ENCODE measurements at regions not wholly inside any gene's neighbourhood (a gene's known extent, or its start where the extent isn't known, plus 50 kb on each side); places are given as distances from the start of the nearest gene placed in this dataset.

DNA sequence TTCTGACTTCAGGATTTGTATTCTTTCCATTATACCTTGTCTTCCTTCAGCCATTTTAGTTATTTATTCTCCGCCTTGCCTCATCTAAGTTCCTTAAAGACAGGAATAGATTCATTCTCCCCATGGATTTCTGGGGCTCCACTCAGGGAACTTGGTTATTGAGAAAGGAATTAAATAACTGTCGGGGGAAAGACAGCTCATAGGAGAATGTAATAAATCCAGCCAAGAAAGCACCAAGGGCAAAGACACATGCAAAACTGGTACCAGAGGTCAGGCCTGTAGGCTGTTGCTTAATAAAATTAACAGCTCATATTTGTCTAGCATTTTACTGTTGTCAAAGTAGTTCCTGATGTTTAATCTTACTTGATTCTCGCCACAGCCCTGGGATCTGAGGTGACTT lies 357.2 kb downstream of the TMEM38B start:
- DNase-seq, result no peak

DNA sequence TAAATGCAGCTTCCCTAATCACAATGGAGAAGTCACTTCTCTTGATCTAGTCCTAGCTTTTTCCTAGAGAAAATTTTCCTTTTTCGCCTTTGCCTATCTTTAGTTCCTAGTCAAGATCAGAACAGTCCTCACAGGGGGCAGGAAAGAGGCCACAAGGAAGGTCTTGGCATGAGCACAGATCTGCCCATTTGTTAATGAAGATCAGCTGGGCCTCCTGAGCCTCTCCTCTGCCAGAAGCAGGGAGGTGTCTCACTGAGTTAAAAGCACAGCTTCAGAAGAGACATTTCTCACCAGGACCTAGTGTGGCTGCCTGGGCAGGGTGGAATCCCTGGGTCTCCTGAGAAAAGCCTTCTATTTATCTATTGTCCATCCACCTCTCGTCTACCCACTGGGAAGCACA lies 357.8 kb downstream of the TMEM38B start:
- no peak for DNase-seq

DNA sequence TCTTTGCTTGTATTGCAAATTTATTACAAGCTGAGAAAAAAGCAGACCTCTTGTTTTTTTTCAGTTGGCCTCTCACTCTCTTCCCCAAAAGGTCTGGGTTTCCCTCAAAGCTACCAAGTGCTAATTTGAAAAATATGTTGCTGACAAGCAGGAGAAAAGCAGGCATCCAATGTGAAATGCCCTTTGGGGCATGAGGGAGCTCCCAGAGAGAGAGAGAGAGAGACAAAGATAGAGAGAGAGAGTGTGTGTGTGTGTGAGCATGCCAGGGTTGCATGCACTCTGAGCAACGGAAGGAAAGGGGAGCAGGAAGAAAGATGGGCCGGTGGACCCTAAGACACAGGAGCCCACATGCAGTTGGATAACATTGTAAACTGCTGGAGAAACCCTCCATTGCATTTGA lies 358.4 kb downstream of the TMEM38B start:
- no peak for DNase-seq

DNA sequence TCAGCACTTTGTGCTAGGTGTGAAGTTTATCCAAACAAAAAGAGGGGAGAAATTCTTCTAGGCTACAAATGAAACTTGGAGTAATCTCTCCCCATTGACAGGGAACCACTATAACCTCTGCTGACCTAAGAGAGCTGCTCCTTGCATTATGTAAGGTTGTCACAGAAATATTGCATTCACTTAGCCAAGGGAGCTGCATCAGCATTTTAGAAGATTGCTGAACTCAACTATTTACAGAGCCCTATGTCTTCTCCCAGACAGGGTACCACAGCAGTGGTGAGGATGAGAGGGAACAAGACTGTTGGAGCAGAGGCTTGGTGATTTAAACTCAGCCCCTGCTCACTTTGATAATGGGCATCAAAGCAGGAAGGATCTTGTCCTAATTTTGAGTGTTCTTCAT lies 362.0 kb downstream of the TMEM38B start:
- no peak for DNase-seq

DNA sequence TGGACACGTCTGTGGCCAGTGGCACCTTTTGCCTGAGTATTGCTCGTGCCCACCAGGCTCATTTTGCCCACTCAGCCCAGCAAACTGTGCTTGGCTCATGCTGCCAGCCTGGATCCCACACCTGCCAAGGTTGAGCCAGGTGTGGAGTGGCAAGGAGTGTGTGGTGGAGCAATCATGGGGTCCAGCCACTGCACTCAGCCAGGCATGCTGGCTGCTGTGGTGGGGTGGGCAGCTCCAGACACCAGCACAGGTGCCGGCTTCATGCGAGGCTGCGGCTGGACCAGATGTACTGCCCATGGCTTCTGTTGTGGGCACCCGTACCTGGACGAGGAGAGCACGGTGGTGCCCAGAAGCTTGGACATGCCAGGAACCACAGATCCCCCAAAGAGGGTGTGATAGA lies 364.1 kb downstream of the TMEM38B start:
- DNase-seq, result no peak

DNA sequence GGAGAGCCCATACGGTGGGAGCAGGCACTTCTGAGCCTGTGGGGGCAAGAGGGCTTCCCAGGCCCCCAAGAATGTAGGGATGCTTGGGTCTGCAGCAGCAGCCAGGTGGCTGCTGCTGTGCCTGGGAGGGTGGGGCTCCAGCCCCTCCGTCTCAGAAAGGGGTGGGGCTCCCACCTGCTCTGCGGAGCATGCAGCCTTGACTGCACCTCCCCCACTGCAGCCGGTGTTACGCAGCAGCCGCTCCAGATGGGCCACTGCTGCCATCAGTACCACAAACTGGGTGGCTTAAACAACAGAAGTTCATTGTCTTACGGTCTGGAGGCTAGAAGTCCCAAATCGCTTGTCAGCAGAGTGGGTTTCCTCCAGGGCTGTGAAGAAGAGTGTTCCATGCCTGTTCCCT lies 365.5 kb downstream of the TMEM38B start:
- DNase-seq, result no peak

DNA sequence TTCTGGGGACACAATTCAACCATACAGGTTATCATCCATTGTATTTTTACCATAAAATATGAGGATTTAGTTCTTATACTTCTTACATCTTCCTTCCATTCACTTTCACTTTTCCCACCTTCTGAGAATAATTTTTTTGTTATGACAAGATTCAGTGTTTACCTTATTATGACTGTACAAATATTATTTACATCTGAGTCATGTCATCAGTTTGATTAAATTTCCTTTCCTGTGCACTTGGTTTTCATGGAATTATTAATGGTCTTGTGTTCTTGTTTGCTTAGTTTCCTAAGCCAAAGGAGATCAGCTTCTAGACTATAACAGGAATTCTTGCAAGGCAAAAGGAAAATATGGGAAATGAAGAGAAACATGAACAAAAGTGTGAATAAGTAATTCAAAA lies 366.5 kb downstream of the TMEM38B start:
- DNase-seq, result no peak

DNA sequence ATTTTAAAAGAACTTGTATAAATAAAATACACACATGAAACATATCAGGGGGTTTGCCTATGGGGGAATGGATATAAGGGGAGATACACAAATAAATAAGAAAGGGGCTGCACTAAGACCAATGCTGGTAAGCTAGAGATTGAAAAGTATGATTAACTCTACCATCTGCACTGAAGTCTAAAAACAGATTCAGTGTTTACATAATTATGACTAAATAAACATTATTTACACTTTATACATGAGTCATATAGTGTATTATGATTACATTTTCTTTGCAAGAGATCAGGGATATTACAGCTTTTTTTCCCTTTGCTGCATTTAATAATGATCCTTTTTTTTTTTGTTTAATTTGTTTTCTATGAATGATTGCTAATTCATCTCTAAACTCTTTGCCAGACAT lies 367.9 kb downstream of the TMEM38B start:
- no peak for DNase-seq

DNA sequence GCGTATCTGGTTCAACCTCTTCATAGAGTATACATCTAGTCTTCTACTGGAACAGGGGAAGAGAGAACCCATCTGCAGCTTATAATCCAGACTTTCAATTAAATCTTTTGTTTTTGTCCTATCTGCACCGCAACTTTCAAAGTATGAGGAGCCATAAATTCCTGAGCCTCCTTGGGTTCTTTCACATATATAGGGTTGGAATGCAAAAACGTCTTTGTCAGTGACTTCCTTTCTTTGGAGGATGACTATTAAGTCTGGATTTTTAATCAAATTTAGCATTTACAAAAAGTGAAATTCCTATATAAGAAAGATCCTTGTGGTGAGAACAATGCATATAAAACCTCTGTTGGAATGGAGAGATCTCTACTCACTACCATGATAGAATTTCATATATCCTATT lies 370.8 kb downstream of the TMEM38B start:
- peak in 1 of 3 donors; percentile 18 for DNase-seq

DNA sequence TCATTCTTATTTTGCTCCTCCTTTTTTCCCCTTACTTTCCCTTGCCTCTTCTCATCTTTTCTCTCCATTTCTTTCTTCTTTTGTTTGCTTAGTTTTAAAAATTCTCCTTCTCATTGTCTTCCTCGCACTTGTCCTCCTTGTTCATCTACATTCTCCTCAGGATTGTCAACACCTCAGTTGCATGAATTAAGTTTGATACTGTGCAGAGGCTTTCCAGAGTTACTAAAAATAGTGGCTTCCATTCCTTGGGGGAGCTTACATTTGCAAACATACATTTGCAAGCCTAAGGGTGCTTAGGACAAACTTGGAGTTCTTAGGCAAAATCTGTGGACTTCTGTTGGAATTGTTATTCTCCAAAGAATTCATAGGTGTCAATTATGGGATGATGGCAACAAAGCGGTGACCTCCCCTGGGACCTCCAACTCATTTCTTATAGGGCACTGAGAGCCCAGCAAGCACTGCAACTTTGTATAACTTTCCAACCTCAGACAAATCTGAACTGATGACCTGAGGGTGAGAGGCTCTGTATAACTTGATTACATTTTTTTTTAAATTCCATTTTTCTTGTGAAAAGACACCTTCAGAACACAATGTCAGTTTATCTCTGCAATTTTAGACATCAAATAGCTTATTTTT lies 371.4 kb downstream of the TMEM38B start:
- DNase-seq, result no peak

DNA sequence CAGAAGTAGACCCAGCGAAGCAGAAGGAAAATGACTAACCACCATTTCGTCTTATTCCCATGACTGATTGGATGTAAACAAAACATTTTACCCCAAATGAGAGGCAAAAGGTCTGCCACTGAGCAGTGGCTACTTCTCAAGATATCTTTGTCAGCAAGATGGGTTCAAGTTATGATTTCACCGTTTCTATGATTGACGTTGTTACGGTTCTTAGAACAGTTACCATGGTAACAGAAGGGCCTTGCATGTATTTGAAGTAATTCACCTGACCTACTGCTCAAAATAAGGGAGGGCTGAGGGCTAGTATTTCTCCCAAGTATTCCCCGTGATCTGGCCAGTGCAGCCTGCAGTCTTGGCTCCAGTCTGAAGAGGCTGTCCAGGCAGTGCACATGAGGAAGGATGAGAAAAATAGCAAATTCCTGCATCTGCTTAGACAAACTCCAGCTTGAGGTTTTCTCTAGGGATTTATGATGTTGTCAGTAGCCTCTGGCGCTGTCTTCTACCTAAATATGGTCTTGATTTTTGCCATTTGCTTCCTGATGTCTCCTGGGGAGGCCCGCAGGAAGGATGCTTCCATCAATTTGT lies 372.7 kb downstream of the TMEM38B start:
- DNase-seq, result peak; percentile 11 to 49 (median 24)

DNA sequence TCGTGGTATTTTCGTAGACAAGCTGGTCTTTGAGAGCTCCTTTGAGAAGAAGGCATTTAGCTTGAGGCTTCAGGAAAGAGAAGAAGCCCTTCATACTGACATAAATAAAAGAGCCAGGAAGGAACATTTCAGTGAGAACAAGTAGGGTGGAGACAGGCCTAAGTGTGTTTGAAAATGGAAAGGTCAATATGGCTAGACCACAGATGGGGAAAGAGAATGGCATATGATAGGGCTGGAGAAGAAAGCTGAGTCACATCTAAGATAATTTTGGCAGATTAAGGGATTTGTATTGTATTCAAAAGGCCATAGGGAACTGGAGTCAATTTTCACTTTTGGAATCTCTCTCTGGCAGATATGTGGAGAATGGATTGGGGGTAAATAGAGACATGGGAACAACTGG lies 374.9 kb downstream of the TMEM38B start:
- peak in 1 of 3 donors; percentile 7 for DNase-seq

DNA sequence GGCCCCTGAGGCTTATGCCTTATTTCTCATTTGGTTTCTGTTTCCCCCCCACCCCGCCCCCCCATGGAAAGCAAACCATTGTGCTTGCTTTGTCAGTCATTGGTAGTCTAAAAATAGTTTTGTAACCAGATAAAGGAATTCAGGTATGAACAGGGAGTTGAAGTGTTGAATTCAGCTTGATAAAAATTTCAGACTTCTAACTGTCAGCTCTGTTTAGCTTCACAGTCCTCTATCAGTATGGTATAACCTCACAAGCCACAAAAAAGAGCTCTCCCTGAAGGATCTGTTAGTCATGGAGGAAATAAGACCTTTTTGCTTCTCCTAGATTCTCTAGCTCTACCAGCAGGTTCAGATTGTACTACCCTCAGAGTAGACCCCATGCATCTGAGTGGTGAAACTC lies 378.1 kb downstream of the TMEM38B start:
- DNase-seq, result no peak

DNA sequence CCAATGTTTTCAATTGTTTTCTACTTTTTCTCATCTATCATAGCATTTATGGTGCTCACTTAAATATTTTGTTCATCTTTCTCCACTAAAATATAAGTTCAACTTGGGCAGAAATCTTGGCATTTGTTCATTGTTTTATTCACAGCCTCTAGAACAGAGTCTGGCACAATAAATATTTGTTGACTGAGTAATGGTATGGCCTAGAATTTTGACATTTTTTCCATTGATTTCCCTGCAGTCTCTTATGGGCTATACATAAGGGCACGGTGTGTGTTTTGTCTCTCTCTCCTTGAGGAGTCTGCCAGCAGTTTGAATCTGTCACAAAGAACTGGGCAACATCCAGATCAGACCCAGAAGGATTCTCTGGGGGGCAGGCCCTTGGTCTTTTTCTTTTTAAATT lies 379.7 kb downstream of the TMEM38B start:
- no peak for DNase-seq

DNA sequence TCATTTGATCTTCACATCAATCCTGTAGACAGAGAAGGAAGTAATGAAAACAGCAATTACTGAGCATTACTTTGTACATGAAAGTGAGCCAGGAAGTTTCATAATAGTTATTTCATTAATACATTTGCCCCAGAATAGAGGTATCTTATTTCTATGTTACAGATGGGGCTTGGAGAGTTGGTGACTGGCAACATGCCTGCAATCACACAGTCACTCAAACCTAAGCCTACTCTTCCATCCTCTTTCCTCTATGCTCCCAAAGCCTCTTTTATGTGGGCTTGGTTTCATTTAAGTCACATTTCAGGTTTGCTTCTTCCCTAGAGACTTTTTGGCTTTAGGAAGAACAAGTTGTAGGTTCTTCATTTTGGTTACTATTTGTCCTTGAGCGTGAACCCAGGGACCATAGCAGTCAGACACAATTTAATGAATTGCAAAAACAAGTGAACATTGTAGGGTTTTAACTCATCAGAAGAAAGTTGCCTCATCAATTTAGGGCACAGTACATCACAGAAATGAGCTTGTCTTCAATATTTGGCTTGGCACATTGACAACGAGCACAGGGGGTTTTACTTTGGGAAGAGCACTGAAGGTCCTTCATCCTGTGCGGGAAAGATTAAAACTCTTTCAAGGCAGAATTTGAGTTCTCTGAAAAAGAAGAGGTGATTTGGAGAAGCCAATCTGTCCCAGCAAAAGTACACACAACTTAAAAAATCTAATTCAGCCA lies 381.1 kb downstream of the TMEM38B start:
- no peak for DNase-seq

DNA sequence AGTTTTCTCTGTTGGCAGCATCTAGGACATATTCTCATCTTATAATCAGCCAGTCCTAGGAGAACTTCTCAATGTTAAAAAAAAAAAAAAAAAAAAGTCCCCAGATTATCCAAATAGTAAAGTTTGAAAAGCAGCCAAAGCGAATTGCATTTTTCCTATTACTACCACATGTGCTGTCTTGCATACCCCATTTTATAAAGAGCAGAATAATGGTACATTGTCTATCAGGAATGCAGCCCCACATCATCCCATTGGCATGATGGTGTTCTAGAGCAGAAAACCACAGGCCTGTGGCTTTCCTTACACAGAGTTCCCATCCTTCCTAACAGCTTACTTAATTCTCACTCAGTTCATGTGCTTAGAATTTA lies 381.6 kb downstream of the TMEM38B start:
- peak; percentile 61 to 95 (median 82) for DNase-seq

DNA sequence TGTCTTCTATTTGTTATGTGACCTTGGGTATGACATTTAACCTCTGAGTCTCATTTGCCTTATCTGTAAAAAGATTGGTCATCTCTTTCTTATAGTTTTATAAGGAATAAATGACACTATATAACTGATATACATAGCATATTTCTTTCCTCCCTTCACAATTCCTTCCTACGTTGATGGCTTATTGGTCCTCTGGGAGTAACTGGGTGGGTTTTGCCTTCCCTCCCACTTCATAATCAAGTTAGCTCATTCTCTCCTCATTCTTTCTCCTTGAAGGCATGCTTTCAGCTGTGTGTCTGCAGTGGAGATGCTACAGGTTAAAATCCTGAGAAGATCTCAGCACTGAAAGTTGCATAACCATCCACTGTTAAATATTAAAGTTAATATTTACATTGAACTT lies 382.4 kb downstream of the TMEM38B start:
- peak in 1 of 3 donors; percentile 46 for DNase-seq

DNA sequence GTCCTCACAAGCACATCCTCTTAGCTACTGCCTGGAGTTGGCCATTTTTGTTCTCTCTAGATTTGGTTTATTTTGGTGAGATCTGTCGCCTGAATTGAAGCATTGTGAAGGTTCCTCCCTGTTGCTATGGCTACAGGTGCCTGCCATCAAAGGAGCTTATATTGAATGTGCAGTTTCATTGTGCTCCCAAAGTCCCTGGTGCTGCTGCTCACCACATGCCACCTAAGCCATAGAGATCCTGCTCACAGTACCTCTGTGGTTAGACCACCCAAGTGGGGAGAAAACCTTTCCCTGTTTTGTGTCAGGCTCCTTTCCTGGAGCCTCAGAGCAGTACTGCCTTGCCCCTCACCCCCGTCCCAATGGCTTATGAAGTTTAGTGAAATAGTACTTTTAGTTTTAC lies 383.4 kb downstream of the TMEM38B start:
- no peak for DNase-seq

DNA sequence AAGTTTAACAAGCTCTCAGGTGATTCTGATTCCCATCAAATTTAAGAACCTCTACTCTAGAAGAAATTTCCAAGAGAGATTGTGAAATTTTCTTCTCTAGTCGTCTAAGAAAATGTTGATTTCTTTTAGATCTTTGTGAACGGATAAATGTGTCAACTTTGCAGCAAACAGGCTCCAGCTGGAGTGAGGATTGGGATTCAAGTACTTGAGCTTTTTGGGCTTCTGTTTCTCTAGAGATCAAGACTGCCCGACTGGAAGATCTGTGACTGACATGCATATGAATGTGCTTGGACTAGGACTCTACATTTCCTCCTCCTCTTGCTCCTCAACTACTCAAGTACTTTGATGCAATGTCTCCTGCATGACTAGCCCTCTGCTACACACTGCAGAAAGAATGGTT lies 388.3 kb downstream of the TMEM38B start:
- no peak for DNase-seq

DNA sequence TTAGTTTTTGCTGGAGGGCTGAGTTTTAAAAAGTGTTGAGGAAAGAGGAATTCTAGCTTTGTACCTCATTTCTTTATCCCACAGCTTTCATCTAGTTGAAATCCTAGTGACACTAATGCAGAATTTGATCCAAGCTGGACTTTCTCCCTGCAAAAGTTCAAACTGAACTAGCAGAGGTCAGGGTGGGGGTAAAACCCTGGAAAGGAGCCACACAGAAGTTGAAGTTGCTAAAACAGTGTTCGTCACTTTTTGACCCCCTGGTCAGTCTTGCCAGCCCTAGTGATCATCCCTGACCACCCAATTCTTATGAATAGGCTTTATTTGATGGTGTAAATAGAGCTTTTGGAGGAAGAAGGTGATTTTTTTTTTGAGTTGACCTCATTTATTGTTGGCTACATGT lies 390.4 kb downstream of the TMEM38B start:
- DNase-seq, result no peak

DNA sequence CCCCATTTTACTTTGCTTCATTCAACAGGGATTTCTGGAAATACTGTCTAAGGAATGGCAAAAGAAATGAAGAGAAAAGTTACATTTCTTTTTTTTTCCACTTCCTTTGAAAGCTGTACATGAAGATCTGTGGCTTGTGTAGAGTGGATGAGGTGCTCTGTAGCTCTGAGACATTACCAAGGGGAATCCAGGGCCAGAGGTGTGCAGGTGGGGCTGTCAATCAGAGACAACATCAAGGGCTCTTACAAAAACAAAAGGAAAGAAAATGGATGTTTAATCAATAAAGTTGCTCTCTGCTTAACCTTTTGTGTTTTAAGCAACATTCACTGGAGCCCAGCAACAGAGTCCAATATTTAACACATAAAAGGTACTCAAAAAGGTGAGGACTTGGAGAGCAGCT lies 391.1 kb downstream of the TMEM38B start:
- DNase-seq, result no peak

DNA sequence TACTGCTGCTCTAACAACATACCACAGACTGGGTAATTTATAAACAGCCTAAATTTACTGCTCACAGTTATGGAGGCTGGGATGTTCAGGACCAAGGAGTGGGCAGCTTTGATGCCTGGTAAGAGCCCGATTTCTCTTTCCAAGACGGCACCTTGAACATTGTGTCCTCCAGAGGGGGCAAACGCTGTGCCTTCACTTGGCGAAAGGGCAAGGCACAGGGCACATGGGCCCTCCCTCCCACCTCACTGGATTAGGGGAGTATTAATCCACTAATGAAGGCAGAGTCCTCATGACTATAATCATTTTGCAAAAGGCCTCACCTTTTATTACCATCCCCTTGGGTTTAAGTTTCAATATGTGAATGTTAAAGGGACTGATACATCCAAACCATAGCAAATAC lies 397.7 kb downstream of the TMEM38B start:
- DNase-seq, result no peak

DNA sequence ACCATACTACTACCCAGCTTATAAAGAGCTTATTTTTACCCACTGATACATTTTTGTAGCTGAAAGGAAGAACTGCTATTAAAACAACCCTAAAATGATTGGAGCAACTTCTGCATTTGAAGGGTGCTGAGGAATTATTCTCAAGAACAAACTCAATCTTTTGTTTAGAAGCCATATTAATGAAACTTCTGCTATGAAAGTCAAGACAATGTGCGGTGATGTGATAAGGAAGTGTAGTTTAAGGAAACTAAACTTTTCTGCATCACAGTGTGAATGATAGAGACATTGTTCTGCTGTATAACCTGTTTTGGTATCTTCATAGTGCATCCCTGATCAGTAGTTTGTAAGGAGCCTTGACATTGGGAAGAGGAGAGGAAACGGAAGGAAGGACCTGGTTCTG lies 408.5 kb downstream of the TMEM38B start:
- DNase-seq, result no peak

DNA sequence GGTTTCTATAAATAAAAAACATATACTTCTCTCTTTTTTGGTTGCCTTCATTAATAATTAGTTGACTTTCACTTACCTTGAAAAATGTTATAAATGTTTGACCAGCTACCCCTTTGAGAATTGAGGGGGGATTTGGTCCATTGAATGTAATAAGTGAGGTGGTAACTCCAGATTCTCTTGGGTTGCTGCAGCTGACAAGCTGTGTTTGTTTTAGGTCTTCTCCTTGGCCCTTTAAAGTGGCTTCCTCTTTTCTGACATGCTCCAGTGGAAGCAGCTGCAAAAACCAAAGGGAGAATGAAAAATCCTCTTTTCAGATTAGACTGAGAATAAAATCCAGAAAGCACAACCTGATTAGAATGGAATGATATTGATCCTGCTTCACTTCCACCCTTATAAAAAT lies 410.5 kb downstream of the TMEM38B start:
- no peak for DNase-seq

Measured in muscle of back (tissue), 3 donors.